Kidney (tissue), 13 donors: ENCODE measurements at regions not wholly inside any gene's neighbourhood (a gene's known extent, or its start where the extent isn't known, plus 50 kb on each side); places are given as distances from the start of the nearest gene placed in this dataset.

Source experiments
- DNase-seq, 5 donors: peaks; one replicate each; pipeline ENCODE4 v3.0.0-alpha.2; 2013 to 2020
- FAIRE-seq: peaks from 2 replicates; lab custom pipeline; 2012; peaks lifted over from hg19 to GRCh38; lab: Jason Lieb, UNC
- H3K27ac ChIP-seq, 2 donors: one replicate each; pipeline ENCODE4 v1.7.0; 2013; ENCODE audit warnings: low read depth in 2 of 2, low read length in 2 of 2, inconsistent platforms in 1 of 2
- H3K27me3 ChIP-seq: one replicate; pipeline ENCODE4 v1.7.1; 2013; ENCODE audit warnings: low read length, inconsistent platforms; ENCODE audit not compliant: control insufficient read depth, insufficient read depth
- H3K36me3 ChIP-seq, 3 donors: one replicate each; pipeline versions ENCODE4 v1.7.0 to v1.7.1; 2013; ENCODE audit warnings: low read length in 3 of 3, control low read depth in 1 of 3, inconsistent platforms in 1 of 3; ENCODE audit not compliant: insufficient read depth in 3 of 3, control insufficient read depth in 2 of 3
- H3K4me1 ChIP-seq, 3 donors: one replicate each; pipeline versions ENCODE4 v1.7.0 to v1.7.1; 2013; ENCODE audit warnings: low read length in 3 of 3, inconsistent platforms in 1 of 3, low read depth in 1 of 3; ENCODE audit not compliant: control insufficient read depth in 2 of 3, insufficient read depth in 2 of 3
- H3K4me3 ChIP-seq, 3 donors: one replicate each; pipeline versions ENCODE4 v1.7.0 to v1.8.1; 2013; ENCODE audit warnings: low read length in 3 of 3, control low read depth in 1 of 3, inconsistent platforms in 1 of 3
- H3K9ac ChIP-seq, 3 donors: one replicate each; pipeline versions ENCODE4 v1.7.0 to v1.7.1; 2013; ENCODE audit warnings: low read length in 3 of 3, control low read depth in 1 of 3, inconsistent platforms in 1 of 3
- H3K9me3 ChIP-seq, 3 donors: one replicate each; pipeline versions ENCODE4 v1.7.0 to v1.7.1; 2013; ENCODE audit warnings: low read length in 3 of 3, control low read depth in 1 of 3, inconsistent platforms in 1 of 3; ENCODE audit not compliant: control insufficient read depth in 2 of 3, insufficient read depth in 1 of 3
- CTCF ChIP-seq: IDR thresholded peaks from 3 replicates; pipeline ENCODE4 v1.5.1; 2012; ENCODE audit warnings: mild to moderate bottlenecking, moderate library complexity, borderline replicate concordance; ENCODE audit not compliant: insufficient read depth; ENCODE audit errors: extremely low read depth
- intact Hi-C: fragments of 100-400 bp; cut with DNase I; formaldehyde crosslinking; loops from one replicate; pipeline ENCODE4 v1.11.1; 2022
- donor health status: control.
- donor health status: control.
- donor health status: control.
- donor health status: control.
- donor health status: control.
- donor health status: DM: yes; HTN: yes; CAD: no.
- donor health status: Normal renal cell carcinoma (clear cell type).

GRCh38 chr3:28917895-28918475 lies 362.9 kb upstream of the RBMS3 start:
- no peak for FAIRE-seq

GRCh38 chr3:28922376-28922775 lies 358.5 kb upstream of the RBMS3 start:
- H3K9me3 ChIP-seq, result no peaks in the 10 kb centered on the region
- intact Hi-C loops, result no loop called here
- no peaks in the 10 kb centered on the region for H3K27me3 ChIP-seq
- no peak overlapping the region for H3K27ac ChIP-seq
- FAIRE-seq (no peak), DNase-seq (no peak)
- H3K4me3 ChIP-seq, result no peak overlapping the region
- H3K9ac ChIP-seq, result no peak overlapping the region
- no peaks in the 10 kb centered on the region for H3K36me3 ChIP-seq
- no peaks in the 10 kb centered on the region for H3K4me1 ChIP-seq
- TF ChIP-seq CTCF, result no peak

More at GRCh38 chr3:28917895-28918475, 362.9 kb upstream of the RBMS3 start:
- H3K4me3 ChIP-seq, result no peak overlapping the region
- H3K27ac ChIP-seq, result no peak overlapping the region
- DNase-seq, result no peak
- no peak overlapping the region for H3K9ac ChIP-seq
- no peaks in the 10 kb centered on the region for H3K9me3 ChIP-seq
- H3K36me3 ChIP-seq, result no peaks in the 10 kb centered on the region
- TF ChIP-seq CTCF, result no peak
- intact Hi-C loops, result no loop called here
- H3K4me1 ChIP-seq, result no peaks in the 10 kb centered on the region
- no peaks in the 10 kb centered on the region for H3K27me3 ChIP-seq

GRCh38 chr3:28923994-28924393 lies 356.9 kb upstream of the RBMS3 start:
- no peak for TF ChIP-seq CTCF
- H3K27ac ChIP-seq, result no peak overlapping the region
- no peak overlapping the region for H3K4me3 ChIP-seq
- no peaks in the 10 kb centered on the region for H3K4me1 ChIP-seq
- FAIRE-seq (no peak), DNase-seq (no peak)
- intact Hi-C loops, result no loop called here
- H3K9me3 ChIP-seq, result no peaks in the 10 kb centered on the region
- no peaks in the 10 kb centered on the region for H3K36me3 ChIP-seq
- no peaks in the 10 kb centered on the region for H3K27me3 ChIP-seq
- H3K9ac ChIP-seq, result no peak overlapping the region
